ENCODE measurements at regions not wholly inside any gene's neighbourhood (a gene's known extent, or its start where the extent isn't known, plus 50 kb on each side); places are given as distances from the start of the nearest gene placed in this dataset.

DNA sequence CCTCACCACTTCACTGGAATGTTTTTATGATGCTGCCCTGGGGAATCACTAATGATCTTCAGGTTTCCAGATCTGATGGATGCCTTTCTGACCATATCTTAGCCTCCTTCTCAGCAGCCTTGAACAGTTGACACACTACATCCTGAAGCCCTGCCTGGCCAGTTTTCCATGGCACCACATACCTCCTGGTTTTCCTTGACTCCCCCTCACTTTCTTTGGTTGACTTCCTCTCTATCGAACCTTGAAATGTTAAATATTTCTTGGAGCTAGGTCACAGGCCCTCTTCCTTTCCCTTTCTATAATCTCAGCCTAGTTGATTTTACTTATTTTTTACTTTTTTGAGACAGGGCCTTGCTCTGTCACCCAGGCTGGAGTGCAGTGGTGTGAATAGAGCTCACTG lies 108.8 kb upstream of the CDK1 start:
- ChIA-PET POLR2A (no interaction called here), CTCF (interaction anchor here (0.6 kb wide), 1 partner anchor 865 kb away, joined by 4 read pairs; no protein-coding TSS in a partner anchor)

DNA sequence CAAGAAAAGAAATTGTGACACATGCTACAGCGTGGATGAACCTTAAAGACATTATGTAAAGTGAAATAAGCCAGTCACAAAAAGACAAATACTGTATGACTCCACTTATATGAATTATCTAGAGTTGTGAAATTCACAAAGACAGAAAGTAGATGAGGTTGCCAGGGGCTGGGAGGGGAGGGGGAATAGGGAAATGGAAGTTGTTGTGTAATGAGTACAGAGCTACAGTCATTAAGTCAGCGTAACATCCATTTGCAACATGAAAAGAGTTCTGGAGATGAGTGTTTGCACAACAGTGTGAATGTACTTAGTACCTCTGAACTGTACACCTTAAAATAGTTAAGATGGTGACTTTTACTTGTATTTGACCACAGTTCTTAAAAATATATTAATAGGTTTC lies 112.1 kb upstream of the CDK1 start:
- CTCF ChIA-PET = no interaction called here

DNA sequence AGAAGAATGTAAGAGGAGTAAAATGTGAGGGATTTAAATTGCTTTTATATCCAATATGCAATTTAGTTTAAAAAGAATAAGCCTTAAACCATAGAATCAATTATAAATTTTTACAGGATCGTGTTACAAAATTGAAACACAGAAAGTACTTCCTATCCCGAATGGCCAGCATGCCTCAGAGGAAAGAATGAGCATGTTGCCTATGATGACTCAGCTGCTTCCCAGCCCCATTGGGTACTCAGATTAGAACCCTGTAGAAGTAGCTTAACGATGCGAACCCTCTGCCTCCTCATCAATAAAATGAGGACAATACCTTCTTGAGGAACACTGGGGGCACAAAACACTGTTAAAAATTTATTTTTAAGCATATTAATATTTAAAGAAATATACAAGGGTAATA lies 113.4 kb upstream of the CDK1 start:
- CTCF ChIA-PET = no interaction called here

More for the DNA sequence above, 112.1 kb upstream of the CDK1 start:
- POLR2A ChIA-PET = no interaction called here

DNA sequence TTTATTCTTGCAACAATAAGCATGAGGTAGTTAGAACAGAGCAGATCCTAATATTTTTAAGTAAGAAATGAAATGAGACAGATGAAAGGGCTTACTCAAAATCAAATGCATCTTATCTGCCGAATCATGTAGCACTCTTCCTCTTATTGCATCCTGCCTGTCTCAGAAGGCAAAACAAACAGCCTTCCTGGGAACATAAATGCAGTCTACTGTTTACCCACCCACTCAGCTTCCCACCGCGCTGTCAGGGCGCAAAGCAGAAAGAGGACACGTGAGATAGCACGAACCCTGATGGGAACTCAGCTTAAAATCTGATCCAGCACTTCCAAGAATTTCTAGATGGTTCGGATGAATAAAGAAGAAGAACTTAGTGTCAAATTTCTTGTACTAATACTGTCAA lies 114.4 kb upstream of the CDK1 start:
- ChIA-PET CTCF (interaction anchor here (1.4 kb wide), 1 partner anchor 17 kb away, joined by 3 read pairs; no protein-coding TSS in a partner anchor), POLR2A (no interaction called here)

More for the DNA sequence above, 113.4 kb upstream of the CDK1 start:
- POLR2A ChIA-PET = no interaction called here

DNA sequence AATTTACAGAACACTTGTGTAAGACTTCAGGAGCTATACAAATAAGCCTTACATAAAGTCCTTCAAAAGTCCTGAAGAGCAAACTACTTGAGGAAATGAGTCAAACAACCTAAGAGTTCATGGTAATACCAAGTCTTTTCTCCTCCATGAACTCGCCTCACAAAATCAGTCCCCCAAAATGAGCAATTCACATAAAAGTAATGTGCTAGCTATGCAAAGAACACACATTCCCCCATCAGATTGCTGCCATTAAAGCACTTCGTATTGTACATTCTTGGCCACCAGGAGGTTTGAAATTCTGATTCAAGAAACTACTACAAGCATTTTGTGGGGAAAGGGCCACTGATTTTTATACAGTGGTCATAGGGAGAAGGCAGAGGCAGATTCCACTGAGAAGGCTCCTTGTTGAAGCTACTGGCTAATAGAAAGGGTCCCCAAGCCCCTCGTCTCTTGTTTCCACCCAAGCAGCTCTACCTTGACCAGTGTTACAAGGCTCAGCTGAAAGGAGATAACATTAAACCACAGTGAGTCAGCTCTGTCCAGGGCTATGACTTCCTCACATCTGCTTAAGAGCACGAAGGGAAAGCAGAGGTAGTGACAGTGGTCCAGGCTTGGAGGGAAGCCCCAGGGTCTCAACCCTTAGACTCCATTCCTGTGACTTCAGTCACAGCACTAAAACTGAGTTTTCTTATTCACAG lies 115.2 kb upstream of the CDK1 start:
- ChIA-PET POLR2A (no interaction called here), CTCF (interaction anchor here (1.4 kb wide), 1 partner anchor 16 kb away, joined by 3 read pairs; no protein-coding TSS in a partner anchor)

DNA sequence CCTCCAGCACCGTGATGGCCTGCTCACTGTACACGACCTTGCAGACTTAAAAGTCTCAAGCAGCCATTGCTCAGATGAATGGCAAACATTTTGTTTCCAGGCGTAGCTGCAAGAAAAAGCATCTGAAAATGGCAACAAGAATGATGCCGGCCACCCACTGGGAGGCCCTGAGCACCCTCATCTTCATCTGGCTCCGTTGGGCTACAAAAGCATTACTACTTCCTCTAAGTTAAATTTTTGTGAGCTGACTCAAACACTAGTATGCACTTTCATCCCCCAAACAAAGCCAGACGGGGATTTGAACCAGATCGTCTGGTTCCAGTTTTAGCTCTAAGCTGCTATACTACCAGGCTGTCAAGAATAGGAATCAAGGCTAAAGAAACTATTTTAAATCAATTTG lies 116.6 kb upstream of the CDK1 start:
- ChIA-PET CTCF (no interaction called here), POLR2A (no interaction called here)

DNA sequence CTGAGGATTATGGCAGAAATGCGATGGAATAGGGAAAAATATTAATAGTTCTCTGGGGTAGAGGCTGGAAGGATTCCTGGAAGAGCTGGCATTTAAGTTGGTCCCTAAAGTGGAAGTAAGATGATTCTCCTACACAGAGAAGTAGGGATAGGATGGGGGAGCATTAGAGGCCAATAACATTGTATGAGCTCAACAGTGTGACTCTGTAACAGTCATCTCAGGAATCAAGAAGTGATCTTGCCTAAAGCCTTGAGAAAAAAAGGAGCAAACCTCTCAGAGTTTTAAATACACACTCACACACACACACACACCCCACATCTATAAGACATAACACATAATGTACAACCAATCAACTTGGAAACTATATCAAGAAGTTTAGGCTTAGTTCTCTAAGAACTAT lies 117.7 kb upstream of the CDK1 start:
- CTCF ChIA-PET = no interaction called here

DNA sequence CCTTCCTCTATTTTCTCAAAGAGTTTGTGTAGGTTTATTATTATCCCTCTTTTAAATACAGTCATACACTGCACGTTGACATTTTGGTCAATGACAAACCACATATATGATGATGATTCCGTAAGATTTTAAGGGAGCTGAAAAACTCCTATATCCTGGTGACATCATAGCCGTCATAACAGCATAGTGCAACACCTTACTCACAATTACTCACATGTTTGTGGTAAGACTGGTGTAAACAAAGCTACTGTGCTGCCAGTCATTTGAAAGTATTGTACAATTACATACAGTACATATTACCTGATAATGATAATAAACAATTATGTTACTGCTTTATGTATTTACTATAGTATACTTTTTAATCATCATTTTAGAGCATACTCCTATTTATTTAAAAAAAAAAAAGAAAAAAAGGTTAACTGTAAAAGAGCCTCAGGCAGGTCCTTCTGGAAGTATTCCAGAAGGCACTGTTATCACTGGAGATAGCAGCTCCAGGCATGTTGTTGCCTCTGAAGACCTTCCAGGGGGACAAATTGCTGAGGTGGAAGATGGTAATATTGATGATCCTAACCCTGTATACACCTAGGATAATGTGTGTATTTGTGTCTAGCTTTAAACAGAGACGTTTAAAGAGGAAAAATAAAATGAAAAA lies 123.3 kb upstream of the CDK1 start:
- POLR2A ChIA-PET = no interaction called here
- CTCF ChIA-PET = interaction anchor here (1.5 kb wide), 1 partner anchor 9 kb away, joined by 3 read pairs; no protein-coding TSS in a partner anchor

More for the DNA sequence above, 117.7 kb upstream of the CDK1 start:
- POLR2A ChIA-PET = no interaction called here

DNA sequence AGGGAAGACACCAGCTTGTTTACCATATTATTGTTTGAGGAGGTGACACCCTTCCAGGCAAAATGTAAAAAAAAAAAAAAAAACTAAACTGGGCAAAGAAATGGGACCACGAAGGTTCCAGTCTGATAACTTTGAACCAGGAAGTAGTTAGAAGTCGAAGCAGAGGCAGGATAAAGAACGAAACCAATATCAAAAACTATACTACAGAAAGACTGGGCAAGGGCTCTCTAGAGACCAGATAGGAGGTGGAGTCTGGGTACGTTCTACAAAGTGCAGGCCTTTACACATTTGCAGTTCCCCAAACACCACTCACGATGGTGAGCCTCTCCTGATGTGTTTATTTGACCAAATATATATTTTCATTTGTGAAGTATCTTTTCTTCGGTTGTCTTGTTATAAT lies 125.7 kb upstream of the CDK1 start:
- CTCF ChIA-PET = interaction anchor here (1.0 kb wide), 1 partner anchor 415 kb away, joined by 4 read pairs; no protein-coding TSS in a partner anchor

DNA sequence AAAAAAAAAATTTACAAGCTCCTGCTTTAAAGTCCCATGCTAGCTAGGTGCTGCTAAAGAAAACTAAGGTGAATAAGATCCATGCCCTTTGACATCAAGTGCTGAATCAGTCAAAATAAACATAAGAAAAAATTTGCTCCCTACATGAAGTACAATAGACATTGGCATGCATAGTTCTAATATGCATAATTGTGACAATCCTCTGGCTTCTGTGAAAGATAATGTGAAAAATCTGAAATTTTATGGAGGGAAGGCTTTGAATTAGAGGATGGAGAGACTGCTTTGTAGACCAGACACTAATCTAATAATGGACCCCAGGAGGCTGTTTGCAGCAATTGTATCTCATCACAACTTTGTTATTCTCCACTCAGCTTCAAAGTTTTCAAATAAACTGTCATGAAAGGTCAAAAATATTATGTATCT lies 127.9 kb upstream of the CDK1 start:
- POLR2A ChIA-PET = no interaction called here
- CTCF ChIA-PET = no interaction called here

More for the DNA sequence above, 125.7 kb upstream of the CDK1 start:
- POLR2A ChIA-PET = no interaction called here

DNA sequence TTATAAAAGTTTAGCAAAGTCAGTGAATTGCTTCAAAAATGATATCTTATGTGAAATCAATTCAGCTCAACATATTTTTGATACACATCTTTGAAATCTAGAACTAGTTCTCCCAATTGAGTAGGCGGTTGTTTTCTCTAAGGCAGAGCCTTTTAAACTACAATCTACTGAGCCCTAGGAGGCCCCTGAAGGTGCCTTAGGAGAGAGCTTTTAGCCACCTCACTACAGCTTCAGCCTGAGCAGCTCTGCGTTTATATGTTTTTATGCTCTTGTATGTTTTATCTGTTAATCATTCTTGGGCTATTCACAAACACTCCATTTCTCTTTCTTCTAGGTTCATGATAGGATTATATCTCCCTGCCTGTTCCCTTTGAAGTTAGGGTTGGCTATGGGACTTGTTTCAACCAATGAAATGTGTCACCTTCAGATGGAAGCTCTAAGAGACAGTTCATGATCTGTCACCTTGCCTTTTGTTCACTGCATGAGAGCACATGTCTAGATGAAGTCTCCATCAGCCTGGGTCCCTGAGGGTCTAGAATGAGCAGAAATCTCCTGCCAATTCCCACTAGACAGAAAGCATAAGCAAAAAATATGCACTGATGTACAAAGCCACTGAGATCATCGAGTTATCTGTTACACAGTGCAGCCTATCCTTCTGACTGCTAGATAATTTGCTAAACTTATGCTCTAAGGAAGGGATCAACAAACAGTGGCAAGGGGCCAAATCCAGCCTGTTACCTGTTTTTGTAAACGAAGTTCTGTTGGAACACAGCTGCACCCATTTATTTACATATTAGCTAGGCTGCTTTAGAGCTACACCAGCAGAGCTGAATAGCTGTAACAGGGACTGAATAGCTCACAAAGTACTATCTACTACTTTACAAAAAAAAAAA lies 128.5 kb upstream of the CDK1 start:
- ChIA-PET CTCF (no interaction called here), POLR2A (no interaction called here)

DNA sequence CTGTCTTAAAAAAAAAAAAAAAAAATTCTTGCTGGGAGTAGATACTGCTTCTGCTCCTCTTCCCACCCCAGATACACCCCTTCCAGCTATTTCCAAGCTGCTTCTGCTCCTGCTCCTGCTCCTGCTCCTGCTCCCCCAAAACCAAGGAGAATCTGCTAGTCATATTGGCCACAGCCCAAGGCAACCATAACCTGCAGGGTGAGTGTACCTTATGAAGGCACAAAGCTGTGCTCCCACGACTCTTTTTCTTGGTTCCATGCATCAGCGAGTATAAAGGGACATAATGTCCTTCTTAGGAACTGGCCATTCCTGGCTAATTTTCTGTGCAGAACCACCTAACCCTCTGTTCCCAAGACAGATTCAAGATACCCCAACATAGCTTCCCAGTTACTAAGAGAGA lies 129.5 kb upstream of the CDK1 start:
- POLR2A ChIA-PET = interaction anchor here (0.6 kb wide), 1 partner anchor 139 kb away, joined by 4 read pairs; no protein-coding TSS in a partner anchor
- CTCF ChIA-PET = interaction anchor here (0.6 kb wide), 1 partner anchor 1446 kb away, joined by 5 read pairs; no protein-coding TSS in a partner anchor

DNA sequence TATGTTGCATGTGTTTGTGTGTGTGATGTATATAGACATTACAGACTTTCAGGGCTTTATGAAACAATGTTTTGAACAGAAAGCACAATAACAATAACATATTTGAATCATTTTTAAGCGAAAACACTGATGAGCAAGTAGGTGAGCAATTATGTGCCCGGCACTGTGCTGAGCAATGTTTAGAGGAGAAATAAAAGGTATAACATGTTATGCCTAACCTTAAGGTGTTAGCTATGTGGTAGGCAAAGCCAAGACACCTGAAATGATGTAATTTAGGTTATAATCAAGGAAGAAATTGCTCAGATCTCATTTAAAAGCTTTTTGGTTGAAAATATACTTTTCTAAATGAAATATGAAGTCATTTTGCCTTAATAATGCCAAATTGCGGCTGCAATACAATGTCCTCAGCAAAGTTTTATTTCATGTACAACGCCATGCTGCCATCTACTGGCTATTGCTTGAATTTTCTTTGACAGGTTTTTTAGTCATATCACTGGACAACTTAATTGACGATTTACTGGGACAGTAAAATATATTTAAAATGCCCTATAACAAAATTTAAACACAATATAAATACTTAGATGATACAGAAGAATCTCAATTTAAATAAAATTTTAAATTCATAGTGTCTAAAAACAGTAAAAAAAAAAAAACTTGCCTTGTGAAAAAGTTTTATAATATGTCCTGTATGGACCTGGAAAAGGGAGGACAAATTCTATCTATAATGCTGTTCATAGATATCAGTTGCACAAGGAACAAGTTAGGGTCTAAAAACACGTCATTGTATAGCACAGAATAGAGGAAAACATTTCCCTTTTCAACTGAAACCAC lies 131.1 kb upstream of the CDK1 start:
- ChIA-PET CTCF (interaction anchor here (0.9 to 1.4 kb wide), 4 partner anchors 11 to 1021 kb away, joined by 3 to 4 read pairs (median 4); no protein-coding TSS in a partner anchor), POLR2A (no interaction called here)

DNA sequence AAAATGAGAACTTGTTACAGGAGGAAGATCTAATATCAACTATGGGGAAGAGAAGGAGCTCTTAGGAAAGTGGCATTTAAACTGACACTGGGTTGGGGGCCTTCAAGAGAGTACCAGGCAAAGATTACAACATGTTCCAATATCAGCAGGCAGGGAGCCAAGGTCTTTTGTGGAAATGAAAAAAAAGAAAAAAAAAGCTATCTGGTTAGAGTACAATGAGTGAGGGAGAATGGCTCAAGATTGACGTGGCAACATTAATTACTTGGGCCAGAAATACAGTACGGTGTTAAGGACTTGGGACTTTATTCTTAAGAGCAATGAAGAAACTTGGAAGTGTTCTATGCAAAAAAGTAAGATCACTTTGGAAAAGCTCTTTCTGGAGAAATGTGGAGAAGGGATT lies 132.3 kb upstream of the CDK1 start:
- CTCF ChIA-PET = interaction anchor here (0.6 to 1.4 kb wide), 4 partner anchors 9 to 1453 kb away, joined by 3 to 4 read pairs (median 4); no protein-coding TSS in a partner anchor
- POLR2A ChIA-PET = no interaction called here

DNA sequence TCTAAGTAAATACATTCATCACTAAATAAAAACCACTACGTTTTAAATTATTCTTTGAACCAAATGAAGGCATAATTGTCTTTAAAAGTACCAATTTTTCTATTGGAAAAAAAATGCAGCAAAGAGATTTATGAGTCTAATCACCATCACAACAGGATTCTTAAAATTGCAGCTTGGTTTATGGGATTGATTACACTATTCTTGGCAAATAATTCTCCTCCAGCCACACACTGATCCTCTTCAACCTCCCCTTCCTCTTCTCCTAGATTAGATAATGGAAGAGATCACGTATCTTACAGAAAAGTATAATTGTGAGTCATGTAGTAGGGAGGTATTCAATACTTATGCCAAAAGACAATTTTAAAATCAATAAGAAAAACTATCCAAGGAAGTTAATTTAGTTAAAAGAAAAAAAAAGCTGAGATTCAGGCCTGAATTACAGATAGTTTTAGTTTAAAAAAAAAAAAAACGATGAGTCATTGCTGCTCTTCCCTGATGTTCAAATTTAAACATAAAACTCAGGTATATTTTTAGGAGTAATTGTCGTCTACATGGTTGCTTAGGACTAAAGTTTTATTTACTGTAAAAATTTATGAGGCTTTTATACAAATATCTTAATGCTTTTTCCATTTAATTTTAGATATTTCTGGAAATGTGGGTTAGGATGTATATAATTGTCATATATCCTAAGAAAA lies 133.7 kb upstream of the CDK1 start:
- ChIA-PET CTCF (no interaction called here), POLR2A (no interaction called here)

DNA sequence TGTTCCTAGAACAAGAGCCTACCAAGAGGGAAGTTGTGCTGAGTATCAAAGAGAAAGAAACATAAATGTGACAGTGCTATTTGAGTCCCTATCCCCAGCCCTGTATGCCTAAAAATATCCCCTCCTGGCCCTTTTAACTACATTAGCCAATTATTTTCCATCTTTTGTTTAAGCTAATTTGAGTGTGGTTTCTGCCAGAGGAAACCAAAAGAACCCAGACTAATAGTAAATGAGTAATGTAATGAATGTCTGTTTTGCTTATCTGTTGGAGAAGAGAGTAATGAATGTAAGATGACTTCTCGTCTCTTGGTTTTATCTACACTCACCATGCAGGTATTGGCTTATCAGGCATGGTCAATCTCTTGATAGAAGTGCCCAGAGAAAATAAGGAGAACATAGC lies 134.4 kb upstream of the CDK1 start:
- CTCF ChIA-PET = no interaction called here

DNA sequence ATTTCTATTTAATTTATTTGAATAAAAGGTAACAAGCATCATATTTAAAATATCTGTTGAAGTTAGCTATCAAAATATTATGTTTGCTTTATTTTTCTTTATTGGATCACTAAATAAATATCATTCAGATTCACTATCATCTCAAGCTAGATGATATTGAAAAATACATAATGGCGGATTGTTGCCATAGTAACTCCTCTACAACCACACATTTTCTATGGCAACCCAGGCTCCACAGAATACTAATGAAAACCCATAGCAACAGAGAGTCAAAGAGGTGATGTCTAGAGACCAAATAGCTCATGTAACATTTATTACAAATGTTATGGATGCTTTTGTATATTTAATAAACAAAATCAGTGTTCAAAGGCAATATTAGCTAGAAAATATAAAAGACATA lies 148.9 kb upstream of the CDK1 start:
- POLR2A ChIA-PET = no interaction called here
- CTCF ChIA-PET = no interaction called here

More for the DNA sequence above, 134.4 kb upstream of the CDK1 start:
- POLR2A ChIA-PET = no interaction called here

DNA sequence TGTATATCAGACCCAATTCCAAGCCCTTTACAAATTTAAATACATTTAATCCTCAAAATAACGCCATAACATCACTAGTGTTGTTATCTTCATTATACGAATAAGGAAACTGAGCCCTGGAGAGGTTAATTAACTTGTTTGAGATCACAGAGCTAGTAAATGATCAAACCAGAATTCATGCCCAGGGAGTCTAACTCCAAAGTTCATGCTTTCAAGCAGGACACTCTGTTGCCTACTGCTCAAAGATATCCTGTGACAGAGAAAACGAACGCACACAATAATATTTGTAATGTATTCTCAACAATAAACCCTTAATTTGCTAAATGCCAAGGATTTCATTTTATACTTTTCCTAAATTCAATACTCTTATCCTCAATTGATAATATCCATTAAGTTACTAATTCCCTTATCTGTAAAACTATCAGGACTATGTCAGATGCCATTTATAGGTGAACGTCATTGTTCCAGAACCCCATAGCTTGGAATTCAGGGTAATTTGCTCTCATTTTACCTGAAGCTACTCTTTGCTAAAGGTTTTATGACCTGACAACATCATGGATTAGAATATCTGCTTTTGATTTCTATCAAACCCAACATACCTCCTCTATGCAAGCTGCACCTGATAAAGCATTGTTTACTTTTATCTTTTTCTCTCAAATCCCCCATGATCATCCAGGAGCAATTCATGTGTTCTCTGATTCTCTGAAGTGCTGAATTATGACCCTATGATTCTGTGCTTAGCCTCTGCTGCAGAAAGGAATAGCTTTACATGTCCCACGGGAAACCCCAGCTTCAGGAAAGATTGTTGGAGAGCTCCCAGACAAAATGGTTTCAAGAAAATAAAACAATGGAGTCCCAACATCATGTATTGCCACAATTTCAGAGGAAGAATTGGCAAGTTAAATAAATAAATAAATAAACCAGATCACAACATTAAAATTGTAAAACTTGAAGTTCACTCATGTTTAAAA lies 150.2 kb upstream of the CDK1 start:
- CTCF ChIA-PET = no interaction called here
- POLR2A ChIA-PET = no interaction called here
